ENCODE measurements at regions not wholly inside any gene's neighbourhood (a gene's known extent, or its start where the extent isn't known, plus 50 kb on each side); places are given as distances from the start of the nearest gene placed in this dataset.

- H3K4me3 Mint-ChIP-seq (ENCODE audit: unreplicated experiment): no peak overlapping the region
- H3K27ac Mint-ChIP-seq (ENCODE audit: unreplicated experiment): no peak overlapping the region
- H3K36me3 Mint-ChIP-seq (ENCODE audit: insufficient read depth, unreplicated experiment): no peaks in the 10 kb centered on the region
- no TSS peak for BruUV-seq (replicated peaks)
- ChIA-PET POLR2A (no interaction called here), CTCF (no interaction called here)
- Histone ChIP-seq H3K4me1 (no peaks in the 10 kb centered on the region), H3K4me3 (ENCODE audit: low read depth, low read length) (no peak overlapping the region), H3K27me3 (replicated peaks; ENCODE audit: control insufficient read depth, insufficient read depth, low read length) (no peaks in the 10 kb centered on the region), H3K9me3 (no peaks in the 10 kb centered on the region), H3K36me3 (ENCODE audit: control insufficient read depth, insufficient read depth, low read length) (no peaks in the 10 kb centered on the region)
- intact Hi-C loops (cut with micrococcal nuclease; ENCODE audit: unreplicated experiment): no loop called here
- no peaks in the 10 kb centered on the region for H3K4me1 Mint-ChIP-seq (ENCODE audit: low read depth, unreplicated experiment)
- DNase-seq: no peak
- H3K27me3 Mint-ChIP-seq (ENCODE audit: insufficient read depth, unreplicated experiment): peaks cover 2% of the 10 kb centered on the region
- TF ChIP-seq, protein P1, sequence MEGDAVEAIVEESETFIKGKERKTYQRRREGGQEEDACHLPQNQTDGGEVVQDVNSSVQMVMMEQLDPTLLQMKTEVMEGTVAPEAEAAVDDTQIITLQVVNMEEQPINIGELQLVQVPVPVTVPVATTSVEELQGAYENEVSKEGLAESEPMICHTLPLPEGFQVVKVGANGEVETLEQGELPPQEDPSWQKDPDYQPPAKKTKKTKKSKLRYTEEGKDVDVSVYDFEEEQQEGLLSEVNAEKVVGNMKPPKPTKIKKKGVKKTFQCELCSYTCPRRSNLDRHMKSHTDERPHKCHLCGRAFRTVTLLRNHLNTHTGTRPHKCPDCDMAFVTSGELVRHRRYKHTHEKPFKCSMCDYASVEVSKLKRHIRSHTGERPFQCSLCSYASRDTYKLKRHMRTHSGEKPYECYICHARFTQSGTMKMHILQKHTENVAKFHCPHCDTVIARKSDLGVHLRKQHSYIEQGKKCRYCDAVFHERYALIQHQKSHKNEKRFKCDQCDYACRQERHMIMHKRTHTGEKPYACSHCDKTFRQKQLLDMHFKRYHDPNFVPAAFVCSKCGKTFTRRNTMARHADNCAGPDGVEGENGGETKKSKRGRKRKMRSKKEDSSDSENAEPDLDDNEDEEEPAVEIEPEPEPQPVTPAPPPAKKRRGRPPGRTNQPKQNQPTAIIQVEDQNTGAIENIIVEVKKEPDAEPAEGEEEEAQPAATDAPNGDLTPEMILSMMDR (IDR thresholded peaks at IDR 0.05; ENCODE audit: insufficient read depth in 1 of 2, low read depth in 1 of 2, low read length in 1 of 2, severe bottlenecking in 1 of 2, unreplicated experiment in 1 of 2): no peak
- no peaks in the 10 kb centered on the region for H3K9me3 Mint-ChIP-seq (ENCODE audit: unreplicated experiment)
Measured at GRCh38 chr18:29018976-29019375, 842.0 kb upstream of the CDH2 start.

DNA sequence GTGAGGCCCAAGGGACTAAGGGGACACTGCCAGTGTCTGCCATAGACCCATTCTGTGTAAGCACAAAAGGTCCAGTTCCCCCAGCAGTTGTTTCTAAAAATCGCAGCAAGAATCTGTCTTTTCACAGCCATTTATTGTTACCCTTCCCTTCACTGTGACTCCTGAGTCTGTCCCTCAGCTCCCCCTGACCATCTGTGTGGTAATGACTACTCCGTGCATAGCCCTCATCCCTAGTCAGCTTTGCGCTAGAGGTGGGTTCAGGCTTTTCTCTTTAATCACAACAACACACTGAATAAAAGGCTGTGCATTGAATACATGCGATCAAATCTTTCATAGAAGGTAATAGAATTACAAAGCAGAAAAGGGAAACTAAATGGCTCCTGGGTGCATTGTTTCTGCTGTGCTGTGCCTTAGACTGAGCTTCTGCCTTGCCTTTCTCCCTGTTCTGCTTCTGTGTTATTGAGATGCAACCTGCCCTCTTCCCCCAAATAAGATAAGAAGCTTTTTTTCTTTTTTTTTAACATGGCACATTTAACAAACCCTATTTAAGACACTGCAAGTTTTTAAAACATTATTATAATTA is 836.0 kb upstream of the CDH2 start:
- H3K36me3 Mint-ChIP-seq (ENCODE audit: insufficient read depth, unreplicated experiment): no peaks in the 10 kb centered on the region
- Histone ChIP-seq H3K4me1 (no peaks in the 10 kb centered on the region), H3K36me3 (ENCODE audit: control insufficient read depth, insufficient read depth, low read length) (no peaks in the 10 kb centered on the region), H3K27me3 (replicated peaks; ENCODE audit: control insufficient read depth, insufficient read depth, low read length) (no peaks in the 10 kb centered on the region), H3K4me3 (ENCODE audit: low read depth, low read length) (no peak overlapping the region), H3K9me3 (no peaks in the 10 kb centered on the region)
- CTCF ChIA-PET: no interaction called here
- no TSS peak for BruUV-seq (replicated peaks)
- POLR2A ChIA-PET: no interaction called here
- intact Hi-C loops (cut with micrococcal nuclease; ENCODE audit: unreplicated experiment): no loop called here
- no peak for DNase-seq
- no peak overlapping the region for H3K4me3 Mint-ChIP-seq (ENCODE audit: unreplicated experiment)
- TF ChIP-seq, protein P1 (IDR thresholded peaks at IDR 0.05; ENCODE audit: insufficient read depth in 1 of 2, low read depth in 1 of 2, low read length in 1 of 2, severe bottlenecking in 1 of 2, unreplicated experiment in 1 of 2): no peak
- H3K4me1 Mint-ChIP-seq (ENCODE audit: low read depth, unreplicated experiment): no peaks in the 10 kb centered on the region
- peaks cover 3% of the 10 kb centered on the region for H3K27me3 Mint-ChIP-seq (ENCODE audit: insufficient read depth, unreplicated experiment)
- no peaks in the 10 kb centered on the region for H3K9me3 Mint-ChIP-seq (ENCODE audit: unreplicated experiment)
- no peak overlapping the region for H3K27ac Mint-ChIP-seq (ENCODE audit: unreplicated experiment)

DNA sequence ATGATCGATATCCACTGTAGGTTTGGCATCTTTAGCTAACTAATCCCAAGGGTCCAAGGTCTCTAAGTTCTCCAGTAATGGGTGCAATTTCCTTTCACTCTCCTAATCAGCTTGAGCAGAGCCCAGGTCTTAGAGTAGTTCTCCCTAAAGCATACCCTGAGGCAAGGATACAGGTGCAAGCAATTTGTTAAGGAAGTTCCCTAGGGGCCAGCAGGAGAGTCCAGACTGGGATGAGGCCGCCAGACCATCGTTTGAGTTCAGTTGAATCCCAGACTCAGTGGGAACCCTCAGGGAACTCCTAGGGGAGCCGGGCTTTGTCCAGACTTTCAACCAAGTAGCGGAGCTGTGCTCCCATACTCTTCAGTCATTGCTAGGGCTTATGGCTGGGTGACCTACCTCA is 835.4 kb upstream of the CDH2 start:
- H3K9me3 Mint-ChIP-seq (ENCODE audit: unreplicated experiment): no peaks in the 10 kb centered on the region

More for the DNA sequence above, 835.4 kb upstream of the CDH2 start:
- no peaks in the 10 kb centered on the region for H3K9me3 ChIP-seq
- Mint-ChIP-seq H3K27me3 (ENCODE audit: insufficient read depth, unreplicated experiment) (peaks cover 3% of the 10 kb centered on the region), H3K4me1 (ENCODE audit: low read depth, unreplicated experiment) (no peaks in the 10 kb centered on the region), H3K36me3 (ENCODE audit: insufficient read depth, unreplicated experiment) (no peaks in the 10 kb centered on the region), H3K27ac (ENCODE audit: unreplicated experiment) (no peak overlapping the region), H3K4me3 (ENCODE audit: unreplicated experiment) (no peak overlapping the region)
- no peak for DNase-seq
- no peaks in the 10 kb centered on the region for H3K27me3 ChIP-seq (replicated peaks; ENCODE audit: control insufficient read depth, insufficient read depth, low read length)
- POLR2A ChIA-PET: no interaction called here
- CTCF ChIA-PET: no interaction called here
- H3K4me1 ChIP-seq: no peaks in the 10 kb centered on the region
- intact Hi-C loops (cut with micrococcal nuclease; ENCODE audit: unreplicated experiment): no loop called here
- H3K4me3 ChIP-seq (ENCODE audit: low read depth, low read length): no peak overlapping the region
- no peaks in the 10 kb centered on the region for H3K36me3 ChIP-seq (ENCODE audit: control insufficient read depth, insufficient read depth, low read length)
- no TSS peak for BruUV-seq (replicated peaks)
- TF ChIP-seq, protein P1 (IDR thresholded peaks at IDR 0.05; ENCODE audit: insufficient read depth in 1 of 2, low read depth in 1 of 2, low read length in 1 of 2, severe bottlenecking in 1 of 2, unreplicated experiment in 1 of 2): no peak
